WTC11 (cell line): ENCODE measurements at regions not wholly inside any gene's neighbourhood (a gene's known extent, or its start where the extent isn't known, plus 50 kb on each side); places are given as distances from the start of the nearest gene placed in this dataset.

Experiments
- ATAC-seq: fragments of 200-7000 bp; cut with Tn5 transposase; 2 replicates; pipeline ENCODE4 v1.10.0; 2021; ENCODE audit warnings: mild to moderate bottlenecking, moderate library complexity
- CTCF ChIA-PET: fragments of 300-600 bp; sonication (Branson Sonifier 250); formaldehyde crosslinking; loops from one replicate; lab custom pipeline; 2021; ENCODE audit warnings: antibody characterized with exemption; lab: Charles Lee
- POLR2A ChIA-PET: fragments of 350-600 bp; sonication (Branson Sonifier 250); formaldehyde crosslinking; loops from one replicate; lab custom pipeline; 2021; ENCODE audit warnings: antibody characterized with exemption; lab: Charles Lee
- DNase-seq: peaks from one replicate; pipeline ENCODE4 v3.0.0; 2021; ENCODE audit warnings: low spot score
- H3K27ac Mint-ChIP-seq: 2 replicates; pipeline ENCODE4 v1.8.0; 2021; ENCODE audit warnings: mixed read lengths
- H3K27me3 Mint-ChIP-seq: 2 replicates; pipeline ENCODE4 v1.8.0; 2021; ENCODE audit warnings: low read depth, mild to moderate bottlenecking, moderate library complexity, mixed read lengths
- H3K36me3 Mint-ChIP-seq: 2 replicates; pipeline ENCODE4 v1.8.0; 2021; ENCODE audit warnings: mixed read lengths
- H3K4me1 Mint-ChIP-seq: 2 replicates; pipeline ENCODE4 v1.8.0; 2022; ENCODE audit warnings: mixed read lengths
- H3K4me3 Mint-ChIP-seq: 2 replicates; pipeline ENCODE4 v1.8.0; 2021; ENCODE audit warnings: mild to moderate bottlenecking, moderate library complexity, mixed read lengths
- H3K9me3 Mint-ChIP-seq: 2 replicates; pipeline ENCODE4 v1.8.0; 2021; ENCODE audit warnings: mixed read lengths
- AFF4 ChIP-seq: sonication (generic); formaldehyde crosslinking; IDR thresholded peaks from 2 replicates; pipeline ENCODE4 v1.8.1; 2023; ENCODE audit warnings: mild to moderate bottlenecking, missing genetic modification reagents, borderline replicate concordance
- E2F1 ChIP-seq: sonication (generic); formaldehyde crosslinking; IDR thresholded peaks from 2 replicates; pipeline ENCODE4 v1.8.0; 2022; ENCODE audit warnings: mild to moderate bottlenecking, missing genetic modification reagents
- E2F4 ChIP-seq: sonication (generic); formaldehyde crosslinking; IDR thresholded peaks from 2 replicates; pipeline ENCODE4 v1.8.1; 2022; ENCODE audit warnings: low read depth, mild to moderate bottlenecking, moderate library complexity, missing genetic modification reagents, borderline replicate concordance
- EMX1 ChIP-seq: fragments of 250-450 bp; sonication (Bioruptor Pico); IDR thresholded peaks from 2 replicates; pipeline ENCODE4 v1.8.0; 2021; ENCODE audit warnings: mild to moderate bottlenecking
- ERG ChIP-seq: fragments of 250-450 bp; sonication (Bioruptor Pico); IDR thresholded peaks from 2 replicates; pipeline ENCODE4 v1.8.0; 2021; ENCODE audit warnings: mild to moderate bottlenecking
- GABPB1 ChIP-seq: sonication (generic); formaldehyde crosslinking; IDR thresholded peaks from 2 replicates; pipeline ENCODE4 v1.8.1; 2023; ENCODE audit warnings: mild to moderate bottlenecking, missing genetic modification reagents
- GRHL2 ChIP-seq: fragments of 250-450 bp; sonication (Bioruptor Pico); IDR thresholded peaks from 2 replicates; pipeline ENCODE4 v1.8.0; 2022; ENCODE audit warnings: mild to moderate bottlenecking, moderate library complexity; ENCODE audit not compliant: insufficient replicate concordance, severe bottlenecking
- GTF2I ChIP-seq: fragments of 250-450 bp; sonication (Bioruptor Pico); conservative IDR thresholded peaks from 2 replicates; pipeline ENCODE4 v1.4.0; 2021; ENCODE audit warnings: mild to moderate bottlenecking
- KAT7 ChIP-seq: sonication (generic); formaldehyde crosslinking; IDR thresholded peaks from 2 replicates; pipeline ENCODE4 v1.8.1; 2023; ENCODE audit warnings: missing genetic modification reagents, mild to moderate bottlenecking, borderline replicate concordance
- MLX ChIP-seq: sonication (generic); formaldehyde crosslinking; IDR thresholded peaks from 2 replicates; pipeline ENCODE4 v1.8.1; 2023; ENCODE audit warnings: mild to moderate bottlenecking, missing genetic modification reagents, moderate library complexity
- NFE2L1 ChIP-seq: sonication (generic); formaldehyde crosslinking; IDR thresholded peaks from 2 replicates; pipeline ENCODE4 v1.8.1; 2023; ENCODE audit warnings: missing genetic modification reagents
- SMAD4 ChIP-seq: sonication (generic); formaldehyde crosslinking; IDR thresholded peaks from 2 replicates; pipeline ENCODE4 v1.8.0; 2022; ENCODE audit warnings: mild to moderate bottlenecking, missing genetic modification reagents
- SP1 ChIP-seq: sonication (generic); formaldehyde crosslinking; conservative IDR thresholded peaks from 2 replicates; pipeline ENCODE4 v1.8.1; 2022; ENCODE audit warnings: missing genetic modification reagents
- TEAD1 ChIP-seq: sonication (generic); formaldehyde crosslinking; IDR thresholded peaks from 2 replicates; pipeline ENCODE4 v1.8.0; 2022; ENCODE audit warnings: mild to moderate bottlenecking, missing genetic modification reagents
- ZBTB43 ChIP-seq: sonication (generic); formaldehyde crosslinking; IDR thresholded peaks from 2 replicates; pipeline ENCODE4 v1.8.1; 2023; ENCODE audit warnings: mild to moderate bottlenecking, missing genetic modification reagents
- ZNF263 ChIP-seq: sonication (generic); formaldehyde crosslinking; IDR thresholded peaks from 2 replicates; pipeline ENCODE4 v1.8.1; 2022; ENCODE audit warnings: low read depth, mild to moderate bottlenecking, moderate library complexity, missing genetic modification reagents
- ZNF281 ChIP-seq: sonication (generic); formaldehyde crosslinking; IDR thresholded peaks from 2 replicates; pipeline ENCODE4 v1.8.0; 2023; ENCODE audit warnings: mild to moderate bottlenecking, missing genetic modification reagents
- ZNF416 ChIP-seq: fragments of 250-450 bp; sonication (Bioruptor Pico); IDR thresholded peaks from 2 replicates; pipeline ENCODE4 v1.9.0; 2021; ENCODE audit warnings: mild to moderate bottlenecking, inconsistent platforms
- ZNF671 ChIP-seq: fragments of 250-450 bp; sonication (Bioruptor Pico); IDR thresholded peaks from 2 replicates; pipeline ENCODE4 v1.8.0; 2021; ENCODE audit warnings: mild to moderate bottlenecking

DNA sequence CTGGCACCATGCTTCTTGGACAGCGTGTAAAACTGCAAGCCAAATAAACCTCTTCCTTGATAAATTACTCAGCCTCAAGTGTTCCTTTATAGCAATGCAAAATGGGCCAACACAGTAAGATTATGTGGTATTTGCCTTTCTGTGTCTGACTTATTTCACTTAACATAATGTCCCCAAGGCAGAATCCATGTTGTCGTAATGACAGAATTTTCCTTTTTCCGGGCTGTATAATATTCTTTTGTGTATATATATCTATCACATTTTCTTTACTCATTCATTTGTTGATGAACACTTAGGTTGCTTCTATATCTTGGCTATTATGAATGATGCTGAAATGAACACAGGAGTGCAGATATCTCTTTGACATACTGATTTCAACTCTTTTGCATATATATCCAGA, 209.1 kb upstream of the PTER start (continued):
- TF ChIP-seq ZNF281 (CRISPR knock-in tag) (no peak), SP1 (CRISPR knock-in tag) (no peak), ZNF263 (CRISPR knock-in tag) (no peak)

DNA sequence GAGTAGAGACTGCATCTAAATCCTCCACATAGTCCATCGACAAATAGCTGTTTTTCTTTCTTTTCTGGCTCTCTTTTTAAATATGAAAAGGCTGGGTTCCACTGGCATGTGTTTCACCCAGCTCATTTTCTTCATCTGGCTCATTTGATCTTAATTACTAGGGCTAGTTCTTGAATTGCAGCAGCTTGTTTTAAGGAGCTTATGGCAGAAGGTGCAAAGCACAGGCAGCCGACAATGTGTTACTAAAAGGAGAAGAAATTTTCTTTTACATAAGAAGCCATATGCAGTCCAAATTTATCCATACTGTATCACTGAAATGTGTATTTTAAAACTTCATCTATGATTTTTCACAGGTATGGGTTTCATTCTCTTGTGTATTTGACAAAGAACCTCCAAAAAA, 205.6 kb upstream of the PTER start:
- peaks cover 11% of the 10 kb centered on the region for H3K9me3 Mint-ChIP-seq
- ChIA-PET CTCF (interaction anchor here (1.6 kb wide), 1 partner anchor 1145 kb away, joined by 3 read pairs; no protein-coding TSS in a partner anchor), POLR2A (no interaction called here)
- 0 out of 2 replicates have a peak overlapping the region, but pooled peaks have one; percentile 11 for H3K27ac Mint-ChIP-seq
- no peak for TF ChIP-seq E2F4
- TF ChIP-seq GRHL2 (CRISPR knock-in tag), result no peak
- no peak for TF ChIP-seq ZNF671 (CRISPR knock-in tag)
- no peak for TF ChIP-seq NFE2L1 (CRISPR knock-in tag)
- no peak for TF ChIP-seq TEAD1 (CRISPR knock-in tag)
- TF ChIP-seq ZNF416 (CRISPR knock-in tag), result no peak
- no peak for TF ChIP-seq SMAD4 (CRISPR knock-in tag)
- no peak for TF ChIP-seq E2F1 (CRISPR knock-in tag)
- DNase-seq (no peak), ATAC-seq (no peak)
- H3K4me3 Mint-ChIP-seq, result no peak overlapping the region
- peaks cover 9% of the 10 kb centered on the region for H3K36me3 Mint-ChIP-seq
- H3K27me3 Mint-ChIP-seq, result peaks cover 5% of the 10 kb centered on the region; the same call in 1 of the 2 replicates
- peaks cover 22% of the 10 kb centered on the region for H3K4me1 Mint-ChIP-seq

GRCh38 chr10:16231734-16232435, 204.9 kb upstream of the PTER start:
- Mint-ChIP-seq H3K4me3 (no peak overlapping the region), H3K9me3 (peaks cover 11% of the 10 kb centered on the region), H3K27me3 (peaks cover 5% of the 10 kb centered on the region; the same call in 1 of the 2 replicates), H3K27ac (no peak overlapping the region), H3K36me3 (peaks cover 9% of the 10 kb centered on the region), H3K4me1 (peaks cover 22% of the 10 kb centered on the region)
- no peak for ATAC-seq
- ChIA-PET POLR2A (no interaction called here), CTCF (interaction anchor here (1.6 kb wide), 1 partner anchor 1144 kb away, joined by 3 read pairs; no protein-coding TSS in a partner anchor)
- DNase-seq, result no peak
- TF ChIP-seq ERG (CRISPR knock-in tag), result no peak
- TF ChIP-seq ZBTB43 (CRISPR knock-in tag), result no peak
- TF ChIP-seq AFF4 (CRISPR knock-in tag), result no peak
- TF ChIP-seq GTF2I (CRISPR knock-in tag), result no peak
- no peak for TF ChIP-seq MLX (CRISPR knock-in tag)
- TF ChIP-seq EMX1 (CRISPR knock-in tag), result no peak
- no peak for TF ChIP-seq KAT7 (CRISPR knock-in tag)
- no peak for TF ChIP-seq GABPB1
